Gastrocnemius medialis (tissue), 4 donors: ENCODE measurements at regions not wholly inside any gene's neighbourhood (a gene's known extent, or its start where the extent isn't known, plus 50 kb on each side); places are given as distances from the start of the nearest gene placed in this dataset.

Experiments used
- CTCF ChIP-seq, 5 experiments: fragments of 450-650 bp in 3 of 5; fragments of 200-600 bp in 2 of 5; sonication (generic) in 2 of 5; IDR thresholded peaks in 4 of 5; conservative IDR thresholded peaks in 1 of 5; 1 replicate in 4 of 5; 2 replicates in 1 of 5; pipeline ENCODE4 v1.5.1; 2016 to 2019; ENCODE audit warnings: antibody characterized with exemption in 5 of 5, mild to moderate bottlenecking in 3 of 5, moderate library complexity in 3 of 5
- POLR2A ChIP-seq, 2 donors: fragments of 450-650 bp; IDR thresholded peaks; one replicate each; pipeline ENCODE4 v1.6.1; 2017; ENCODE audit warnings: antibody characterized with exemption in 2 of 2, mild to moderate bottlenecking in 2 of 2, moderate library complexity in 2 of 2

GRCh38 chr13:88005188-88005587 lies 334.0 kb downstream of the SLITRK5 start:
- TF ChIP-seq CTCF (IDR thresholded peaks at IDR 0.05 in 4 of 5, conservative IDR thresholded peaks at IDR 0.05 in 1 of 5) (no peak), POLR2A (IDR thresholded peaks at IDR 0.05) (no peak)
